Fibroblast of lung (primary cell): ENCODE measurements at regions not wholly inside any gene's neighbourhood (a gene's known extent, or its start where the extent isn't known, plus 50 kb on each side); places are given as distances from the start of the nearest gene placed in this dataset.

Experiments
- DNase-seq, 2 donors: peaks; one replicate each; pipeline versions ENCODE4 v3.0.0 to v3.0.0-alpha.2; 2010; ENCODE audit warnings: low read depth in 2 of 2
- H2AFZ ChIP-seq: 2 replicates; pipeline ENCODE4 v1.5.1; 2012; ENCODE audit warnings: low read length, control low read depth, inconsistent platforms
- H3K27ac ChIP-seq: 2 replicates; pipeline ENCODE4 v1.5.1; 2011; ENCODE audit warnings: low read length, control low read depth; ENCODE audit not compliant: insufficient read depth
- H3K27me3 ChIP-seq: 2 replicates; pipeline ENCODE4 v1.5.1; 2011; ENCODE audit warnings: mild to moderate bottlenecking, low read length; ENCODE audit not compliant: control insufficient read depth, insufficient read depth
- H3K36me3 ChIP-seq: 2 replicates; pipeline ENCODE4 v1.5.1; 2011; ENCODE audit warnings: low read length; ENCODE audit not compliant: control insufficient read depth, insufficient read depth
- H3K4me1 ChIP-seq: 2 replicates; pipeline ENCODE4 v1.5.1; 2011; ENCODE audit warnings: low read length; ENCODE audit not compliant: control insufficient read depth, insufficient read depth; ENCODE audit errors: extremely low read depth
- H3K4me2 ChIP-seq: 2 replicates; pipeline ENCODE4 v1.5.1; 2011; ENCODE audit warnings: low read length, control low read depth; ENCODE audit not compliant: insufficient read depth; ENCODE audit errors: extremely low read depth
- H3K4me3 ChIP-seq, 4 experiments: fragments of 200-600 bp in 1 of 4; sonication (generic) in 1 of 4; replicated peaks in 1 of 4; 2 replicates each; pipeline ENCODE4 v1.5.1; 2011 to 2016; ENCODE audit warnings: low read length in 4 of 4, low read depth in 3 of 4, mild to moderate bottlenecking in 3 of 4, control low read depth in 2 of 4, inconsistent platforms in 1 of 4, mixed read lengths in 1 of 4; ENCODE audit not compliant: insufficient read depth in 1 of 4; ENCODE audit errors: control extremely low read depth in 1 of 4
- H3K79me2 ChIP-seq: 2 replicates; pipeline ENCODE4 v1.5.1; 2012; ENCODE audit warnings: mild to moderate bottlenecking, low read length, inconsistent platforms; ENCODE audit not compliant: control insufficient read depth, insufficient read depth
- H3K9ac ChIP-seq: 2 replicates; pipeline ENCODE4 v1.5.1; 2011; ENCODE audit warnings: mild to moderate bottlenecking, low read length, control low read depth; ENCODE audit not compliant: insufficient read depth
- H3K9me3 ChIP-seq: 2 replicates; pipeline ENCODE4 v1.5.1; 2012; ENCODE audit warnings: low read depth, low read length; ENCODE audit not compliant: control insufficient read depth, insufficient read depth
- H4K20me1 ChIP-seq: 2 replicates; pipeline ENCODE4 v1.5.1; 2011; ENCODE audit warnings: low read length; ENCODE audit not compliant: control insufficient read depth, insufficient read depth; ENCODE audit errors: extremely low read depth
- EZH2 ChIP-seq: IDR thresholded peaks from 2 replicates; pipeline ENCODE4 v1.5.1; 2012; ENCODE audit warnings: low read length, control low read depth, mild to moderate bottlenecking; ENCODE audit errors: missing control alignments
- TF ChIP-seq, protein P1 (sequence below), 2 donors: IDR thresholded peaks in 1 of 2; conservative IDR thresholded peaks in 1 of 2; 1 replicate in 1 of 2; 2 replicates in 1 of 2; pipeline ENCODE4 v1.5.1; 2011 to 2012; ENCODE audit warnings: low read length in 2 of 2, control low read depth in 1 of 2, inconsistent platforms in 1 of 2, low read depth in 1 of 2, mild to moderate bottlenecking in 1 of 2

- H3K27ac ChIP-seq = no peak overlapping the region
- TF ChIP-seq EZH2 = no peak
- TF ChIP-seq, protein P1, sequence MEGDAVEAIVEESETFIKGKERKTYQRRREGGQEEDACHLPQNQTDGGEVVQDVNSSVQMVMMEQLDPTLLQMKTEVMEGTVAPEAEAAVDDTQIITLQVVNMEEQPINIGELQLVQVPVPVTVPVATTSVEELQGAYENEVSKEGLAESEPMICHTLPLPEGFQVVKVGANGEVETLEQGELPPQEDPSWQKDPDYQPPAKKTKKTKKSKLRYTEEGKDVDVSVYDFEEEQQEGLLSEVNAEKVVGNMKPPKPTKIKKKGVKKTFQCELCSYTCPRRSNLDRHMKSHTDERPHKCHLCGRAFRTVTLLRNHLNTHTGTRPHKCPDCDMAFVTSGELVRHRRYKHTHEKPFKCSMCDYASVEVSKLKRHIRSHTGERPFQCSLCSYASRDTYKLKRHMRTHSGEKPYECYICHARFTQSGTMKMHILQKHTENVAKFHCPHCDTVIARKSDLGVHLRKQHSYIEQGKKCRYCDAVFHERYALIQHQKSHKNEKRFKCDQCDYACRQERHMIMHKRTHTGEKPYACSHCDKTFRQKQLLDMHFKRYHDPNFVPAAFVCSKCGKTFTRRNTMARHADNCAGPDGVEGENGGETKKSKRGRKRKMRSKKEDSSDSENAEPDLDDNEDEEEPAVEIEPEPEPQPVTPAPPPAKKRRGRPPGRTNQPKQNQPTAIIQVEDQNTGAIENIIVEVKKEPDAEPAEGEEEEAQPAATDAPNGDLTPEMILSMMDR (conservative IDR thresholded peaks at IDR 0.05 in 1 of 2, IDR thresholded peaks at IDR 0.05 in 1 of 2; ENCODE audit: low read depth in 1 of 2, low read length in 2 of 2) = no peak
- no peak overlapping the region for H3K4me3 ChIP-seq
- no peaks in the 10 kb centered on the region for H4K20me1 ChIP-seq
- H3K9ac ChIP-seq = no peak overlapping the region
- H3K36me3 ChIP-seq = no peaks in the 10 kb centered on the region
- H3K4me2 ChIP-seq = no peak overlapping the region
- H3K79me2 ChIP-seq = no peaks in the 10 kb centered on the region
- no peaks in the 10 kb centered on the region for H3K4me1 ChIP-seq
- H2AFZ ChIP-seq = no peak overlapping the region
- no peak for DNase-seq
- H3K27me3 ChIP-seq = no peaks in the 10 kb centered on the region
- no peaks in the 10 kb centered on the region for H3K9me3 ChIP-seq
Observed at GRCh38 chr2:60290509-60290908, 262.9 kb downstream of the BCL11A start.

- no peaks in the 10 kb centered on the region for H3K27me3 ChIP-seq
- H3K36me3 ChIP-seq = no peaks in the 10 kb centered on the region
- H3K4me2 ChIP-seq = no peak overlapping the region
- DNase-seq = no peak
- no peak overlapping the region for H3K9ac ChIP-seq
- no peak overlapping the region for H3K27ac ChIP-seq
- no peak for TF ChIP-seq EZH2
- TF ChIP-seq, protein P1 (conservative IDR thresholded peaks at IDR 0.05 in 1 of 2, IDR thresholded peaks at IDR 0.05 in 1 of 2; ENCODE audit: low read depth in 1 of 2, low read length in 2 of 2) = no peak
- H2AFZ ChIP-seq = no peak overlapping the region
- no peaks in the 10 kb centered on the region for H3K9me3 ChIP-seq
- H3K4me3 ChIP-seq = no peak overlapping the region
- H3K79me2 ChIP-seq = no peaks in the 10 kb centered on the region
- H3K4me1 ChIP-seq = no peaks in the 10 kb centered on the region
- no peaks in the 10 kb centered on the region for H4K20me1 ChIP-seq
Observed at GRCh38 chr2:60285626-60286316, 267.7 kb downstream of the BCL11A start.

DNA sequence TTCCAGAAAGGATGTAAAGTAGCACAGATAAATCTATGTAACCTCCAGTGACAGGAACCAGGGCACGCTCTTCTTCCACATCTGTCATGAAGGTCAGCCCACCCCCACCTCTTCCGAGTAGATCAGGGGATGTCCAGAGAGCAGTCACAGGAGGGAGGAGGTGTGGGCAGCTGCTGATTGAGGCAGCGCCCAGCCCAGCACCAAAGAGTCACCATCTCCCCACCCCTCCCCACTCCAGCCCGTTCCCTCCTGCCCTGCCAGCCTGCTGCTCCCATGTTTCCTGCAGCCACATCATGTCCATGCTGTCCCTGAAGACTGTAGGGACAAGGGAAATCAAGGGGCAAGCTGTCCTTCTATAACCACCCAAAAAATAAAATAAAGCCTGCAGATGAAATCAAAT is 269.8 kb downstream of the BCL11A start:
- H3K9ac ChIP-seq = no peak overlapping the region
- no peak overlapping the region for H3K4me3 ChIP-seq
- H3K4me2 ChIP-seq = no peak overlapping the region
- no peaks in the 10 kb centered on the region for H3K27me3 ChIP-seq
- H3K27ac ChIP-seq = no peak overlapping the region
- no peaks in the 10 kb centered on the region for H3K36me3 ChIP-seq
- no peaks in the 10 kb centered on the region for H3K4me1 ChIP-seq
- no peak for DNase-seq
- TF ChIP-seq, protein P1 (conservative IDR thresholded peaks at IDR 0.05 in 1 of 2, IDR thresholded peaks at IDR 0.05 in 1 of 2; ENCODE audit: low read depth in 1 of 2, low read length in 2 of 2) = no peak
- TF ChIP-seq EZH2 = no peak
- no peaks in the 10 kb centered on the region for H4K20me1 ChIP-seq
- H3K9me3 ChIP-seq = no peaks in the 10 kb centered on the region
- no peak overlapping the region for H2AFZ ChIP-seq
- no peaks in the 10 kb centered on the region for H3K79me2 ChIP-seq
